ENCODE measurements at regions not wholly inside any gene's neighbourhood (a gene's known extent, or its start where the extent isn't known, plus 50 kb on each side); places are given as distances from the start of the nearest gene placed in this dataset.

GRCh38 chr2:153179808-153180207, 298.8 kb downstream of the RPRM start:
- no peak for TF ChIP-seq CTCF (IDR thresholded peaks at IDR 0.05)
- no peaks in the 10 kb centered on the region for H3K36me3 Mint-ChIP-seq (ENCODE audit: low read depth)
- no peak overlapping the region for H3K27ac Mint-ChIP-seq (ENCODE audit: unreplicated experiment)
- peaks cover 2% of the 10 kb centered on the region for H3K9me3 Mint-ChIP-seq (ENCODE audit: low read depth)
- DNase-seq (ENCODE audit: low spot score): no peak
- peaks cover 4% of the 10 kb centered on the region for H3K27me3 Mint-ChIP-seq (ENCODE audit: low read depth)
- H3K4me1 Mint-ChIP-seq (ENCODE audit: low read depth): no peaks in the 10 kb centered on the region
- H3K4me3 Mint-ChIP-seq (ENCODE audit: unreplicated experiment): no peak overlapping the region

- no peaks in the 10 kb centered on the region for H3K4me1 Mint-ChIP-seq (ENCODE audit: low read depth)
- H3K4me3 Mint-ChIP-seq (ENCODE audit: unreplicated experiment): no peak overlapping the region
- H3K36me3 Mint-ChIP-seq (ENCODE audit: low read depth): no peaks in the 10 kb centered on the region
- no peak for DNase-seq (ENCODE audit: low spot score)
- no peak overlapping the region for H3K27ac Mint-ChIP-seq (ENCODE audit: unreplicated experiment)
- peaks cover 4% of the 10 kb centered on the region for H3K27me3 Mint-ChIP-seq (ENCODE audit: low read depth)
- no peaks in the 10 kb centered on the region for H3K9me3 Mint-ChIP-seq (ENCODE audit: low read depth)
- TF ChIP-seq CTCF (IDR thresholded peaks at IDR 0.05): no peak
Measured at GRCh38 chr2:153169609-153170008, 309.0 kb downstream of the RPRM start.

- H3K4me1 Mint-ChIP-seq (ENCODE audit: low read depth): no peaks in the 10 kb centered on the region
- H3K27me3 Mint-ChIP-seq (ENCODE audit: low read depth): peaks cover 5% of the 10 kb centered on the region
- DNase-seq (ENCODE audit: low spot score): no peak
- H3K9me3 Mint-ChIP-seq (ENCODE audit: low read depth): no peaks in the 10 kb centered on the region
- TF ChIP-seq CTCF (IDR thresholded peaks at IDR 0.05): no peak
- H3K27ac Mint-ChIP-seq (ENCODE audit: unreplicated experiment): no peak overlapping the region
- H3K4me3 Mint-ChIP-seq (ENCODE audit: unreplicated experiment): no peak overlapping the region
- no peaks in the 10 kb centered on the region for H3K36me3 Mint-ChIP-seq (ENCODE audit: low read depth)
Measured at GRCh38 chr2:153165021-153165420, 313.5 kb downstream of the RPRM start.

GRCh38 chr2:153163055-153163454, 315.5 kb downstream of the RPRM start:
- H3K27ac Mint-ChIP-seq (ENCODE audit: unreplicated experiment): no peak overlapping the region
- H3K4me1 Mint-ChIP-seq (ENCODE audit: low read depth): no peaks in the 10 kb centered on the region
- H3K9me3 Mint-ChIP-seq (ENCODE audit: low read depth): no peaks in the 10 kb centered on the region
- peak; percentile 74 for TF ChIP-seq CTCF (IDR thresholded peaks at IDR 0.05)
- DNase-seq (ENCODE audit: low spot score): no peak
- no peaks in the 10 kb centered on the region for H3K36me3 Mint-ChIP-seq (ENCODE audit: low read depth)
- H3K27me3 Mint-ChIP-seq (ENCODE audit: low read depth): peaks cover 5% of the 10 kb centered on the region
- no peak overlapping the region for H3K4me3 Mint-ChIP-seq (ENCODE audit: unreplicated experiment)

GRCh38 chr2:153156743-153157142, 321.8 kb downstream of the RPRM start:
- no peak for DNase-seq (ENCODE audit: low spot score)
- Mint-ChIP-seq H3K27me3 (ENCODE audit: low read depth) (peaks cover 5% of the 10 kb centered on the region), H3K9me3 (ENCODE audit: low read depth) (peaks cover 20% of the 10 kb centered on the region), H3K4me1 (ENCODE audit: low read depth) (no peaks in the 10 kb centered on the region), H3K36me3 (ENCODE audit: low read depth) (no peaks in the 10 kb centered on the region), H3K27ac (ENCODE audit: unreplicated experiment) (no peak overlapping the region), H3K4me3 (ENCODE audit: unreplicated experiment) (no peak overlapping the region)
- TF ChIP-seq CTCF (IDR thresholded peaks at IDR 0.05): no peak
